Ureter (tissue), 1 donor: ENCODE measurements at regions not wholly inside any gene's neighbourhood (a gene's known extent, or its start where the extent isn't known, plus 50 kb on each side); places are given as distances from the start of the nearest gene placed in this dataset.
"Not testable (repeated sequence)": the region's sequence is repeated elsewhere in the genome, so short reads cannot be mapped to it uniquely, and the experiment has no call there.

ENCODE experiments used
- DNase-seq: peaks from one replicate; pipeline ENCODE4 v3.0.0-alpha.2; 2020; ENCODE audit warnings: low spot score
- donor health status: DM: yes; HTN: yes; CAD: no.

DNA sequence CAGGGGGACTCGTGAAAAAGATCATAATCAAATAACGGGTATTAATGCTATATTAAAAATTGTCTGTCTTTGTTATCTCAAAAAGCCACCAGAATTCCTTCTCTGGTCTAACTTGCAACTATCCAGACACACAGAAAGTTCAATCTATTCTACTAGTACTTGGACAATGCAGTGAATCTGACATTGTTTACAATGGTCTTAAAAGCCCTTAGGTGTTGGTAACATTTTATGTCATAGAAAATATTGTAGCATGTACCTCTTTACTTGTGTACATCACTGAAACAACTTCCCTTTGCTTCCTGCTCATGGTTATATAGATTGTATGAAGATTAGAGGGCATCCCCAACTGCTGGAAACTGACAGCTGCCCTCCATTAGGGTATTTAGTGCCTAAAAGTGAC, 71.1 kb upstream of the PPP3CA start:
- no peak for DNase-seq

GRCh38 chr4:101418055-101418454, 70.7 kb upstream of the PPP3CA start:
- DNase-seq, result no peak

DNA sequence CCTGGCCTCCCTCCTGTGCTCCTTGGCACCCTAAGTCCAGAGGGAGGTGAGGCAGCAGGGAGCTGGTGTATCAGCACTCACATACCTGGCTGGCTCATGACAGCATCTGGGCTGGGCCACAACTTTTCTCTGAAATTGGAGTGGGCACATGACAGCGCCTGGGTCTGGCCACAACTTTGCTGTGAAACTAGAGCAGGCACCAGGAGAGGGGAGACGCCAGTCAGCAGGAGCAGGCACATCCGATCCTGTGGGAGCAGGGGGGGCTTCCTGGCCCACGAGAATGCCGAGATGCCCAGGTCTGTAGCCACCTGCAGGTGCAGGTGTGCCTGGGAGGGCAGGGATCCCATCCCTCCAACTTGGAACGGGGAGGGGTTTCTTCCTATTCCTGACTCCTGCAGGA, 69.7 kb upstream of the PPP3CA start:
- no peak for DNase-seq

GRCh38 chr4:101415962-101416361, 68.6 kb upstream of the PPP3CA start:
- DNase-seq, result no peak

GRCh38 chr4:101414496-101414895, 67.2 kb upstream of the PPP3CA start:
- DNase-seq, result no peak

DNA sequence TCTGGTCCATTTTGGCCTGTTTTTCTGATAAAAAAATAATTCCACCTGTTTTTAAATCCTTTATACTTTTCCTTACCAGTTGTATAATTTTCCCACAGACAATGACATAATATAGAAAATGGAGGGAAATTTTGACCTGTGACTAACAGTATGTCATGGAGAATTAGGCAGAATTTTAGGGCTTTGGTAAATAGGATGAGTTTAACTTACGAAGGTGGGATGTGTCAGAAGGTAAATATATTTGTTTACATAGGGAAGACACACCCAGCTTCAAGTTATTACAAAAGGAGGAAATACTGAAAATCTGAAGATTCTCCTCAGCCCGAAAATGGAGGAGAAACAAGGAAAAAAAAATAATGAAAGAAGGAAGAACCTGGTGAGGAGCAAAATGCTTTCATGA, 64.6 kb upstream of the PPP3CA start:
- no peak for DNase-seq

- DNase-seq, result not testable (repeated sequence)
Observed at GRCh38 chr4:101411281-101411910, 64.1 kb upstream of the PPP3CA start.

- DNase-seq, result no peak
Observed at GRCh38 chr4:101400096-101400495, 52.8 kb upstream of the PPP3CA start.

DNA sequence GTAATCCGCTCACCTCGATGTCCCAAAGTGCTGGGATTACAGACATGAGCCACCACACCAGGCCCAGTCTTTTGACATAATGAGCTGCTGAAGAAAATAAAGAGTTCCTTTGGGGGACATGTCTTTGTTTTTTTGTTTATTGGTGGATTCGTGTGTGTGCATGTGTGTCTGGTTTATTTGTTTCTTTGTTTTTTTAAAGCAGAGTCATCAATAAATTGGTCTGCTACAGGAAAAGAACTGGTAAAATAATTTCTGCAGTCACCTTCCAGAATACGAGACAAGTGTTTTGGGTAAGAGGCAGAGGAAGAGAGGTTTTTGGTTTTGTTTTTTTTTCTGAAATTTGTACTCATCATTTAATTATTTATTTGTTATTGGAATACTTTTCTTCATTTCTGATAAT, 51.5 kb upstream of the PPP3CA start:
- DNase-seq, result no peak
